H9 (cell line): ENCODE measurements at regions not wholly inside any gene's neighbourhood (a gene's known extent, or its start where the extent isn't known, plus 50 kb on each side); places are given as distances from the start of the nearest gene placed in this dataset.

Experiments
- DNase-seq: peaks from one replicate; pipeline ENCODE4 v3.0.0-alpha.2; 2017
- H2AFZ ChIP-seq: one replicate; pipeline ENCODE4 v1.6.1; 2013; ENCODE audit warnings: mild to moderate bottlenecking, low read length, control low read depth, moderate library complexity
- H2AK5ac ChIP-seq: 2 replicates; pipeline ENCODE4 v1.6.1; 2013; ENCODE audit warnings: low read length, control low read depth, mixed read lengths; ENCODE audit not compliant: insufficient read length
- H2BK120ac ChIP-seq: one replicate; pipeline ENCODE4 v1.6.1; 2013; ENCODE audit warnings: low read depth, mild to moderate bottlenecking, low read length, control low read depth, inconsistent platforms; ENCODE audit not compliant: poor library complexity, severe bottlenecking
- H2BK12ac ChIP-seq: 2 replicates; pipeline ENCODE4 v1.6.1; 2013; ENCODE audit warnings: low read length, control low read depth, mixed read lengths, low read depth; ENCODE audit not compliant: insufficient read length
- H2BK15ac ChIP-seq: 2 replicates; pipeline ENCODE4 v1.6.1; 2013; ENCODE audit warnings: low read depth, low read length, control low read depth
- H2BK20ac ChIP-seq: one replicate; pipeline ENCODE4 v1.6.1; 2013; ENCODE audit warnings: low read depth, mild to moderate bottlenecking, low read length, control low read depth, inconsistent platforms; ENCODE audit not compliant: poor library complexity, severe bottlenecking
- H2BK5ac ChIP-seq: 2 replicates; pipeline ENCODE4 v1.6.1; 2013; ENCODE audit warnings: low read length, control low read depth, mixed read lengths; ENCODE audit not compliant: insufficient read length
- H3K14ac ChIP-seq: 2 replicates; pipeline ENCODE4 v1.6.1; 2013; ENCODE audit warnings: low read length, control low read depth; ENCODE audit not compliant: insufficient read depth
- H3K18ac ChIP-seq: 2 replicates; pipeline ENCODE4 v1.6.1; 2013; ENCODE audit warnings: low read depth, mild to moderate bottlenecking, mixed read lengths, low read length, control low read depth; ENCODE audit not compliant: insufficient read length
- H3K23ac ChIP-seq: 2 replicates; pipeline ENCODE4 v1.6.1; 2013; ENCODE audit warnings: low read length, control low read depth, mixed read lengths, low read depth; ENCODE audit not compliant: insufficient read length
- H3K23me2 ChIP-seq: 2 replicates; pipeline ENCODE4 v1.6.1; 2013; ENCODE audit warnings: low read depth, mild to moderate bottlenecking, mixed read lengths, low read length, control low read depth; ENCODE audit not compliant: insufficient read length, poor library complexity, severe bottlenecking
- H3K27ac ChIP-seq: 2 replicates; pipeline ENCODE4 v1.5.1; 2013; ENCODE audit warnings: low read length, control low read depth, mixed read lengths, low read depth; ENCODE audit not compliant: insufficient read length
- H3K27me3 ChIP-seq: 2 replicates; pipeline ENCODE4 v1.6.1; 2013; ENCODE audit warnings: low read length, control low read depth, inconsistent platforms; ENCODE audit not compliant: insufficient read depth
- H3K4ac ChIP-seq: 2 replicates; pipeline ENCODE4 v1.6.1; 2013; ENCODE audit warnings: low read depth, mild to moderate bottlenecking, control low read depth, inconsistent platforms, low read length, moderate library complexity
- H3K4me1 ChIP-seq: 2 replicates; pipeline ENCODE4 v1.6.1; 2013; ENCODE audit warnings: low read length, control low read depth, inconsistent platforms; ENCODE audit not compliant: insufficient read depth
- H3K4me2 ChIP-seq: 2 replicates; pipeline ENCODE4 v1.6.1; 2013; ENCODE audit warnings: low read length, control low read depth, mixed read lengths; ENCODE audit not compliant: insufficient read length, insufficient read depth
- H3K56ac ChIP-seq: 2 replicates; pipeline ENCODE4 v1.6.1; 2013; ENCODE audit warnings: low read depth, mild to moderate bottlenecking, mixed read lengths, low read length, control low read depth; ENCODE audit not compliant: insufficient read length
- H3K79me1 ChIP-seq: 2 replicates; pipeline ENCODE4 v1.6.1; 2013; ENCODE audit warnings: low read depth, mild to moderate bottlenecking, moderate library complexity, low read length, control low read depth, inconsistent platforms; ENCODE audit not compliant: insufficient read depth, poor library complexity, severe bottlenecking
- H3K79me2 ChIP-seq: 2 replicates; pipeline ENCODE4 v1.6.1; 2013; ENCODE audit warnings: low read length, control low read depth, inconsistent platforms; ENCODE audit not compliant: insufficient read depth
- H3K9ac ChIP-seq: 2 replicates; pipeline ENCODE4 v1.6.1; 2013; ENCODE audit warnings: low read length, control low read depth, mixed read lengths; ENCODE audit not compliant: insufficient read length; ENCODE audit errors: extremely low read depth
- H3K9me3 ChIP-seq: one replicate; pipeline ENCODE4 v1.6.1; 2013; ENCODE audit warnings: low read depth, low read length, inconsistent platforms; ENCODE audit not compliant: control insufficient read depth
- H3T11ph ChIP-seq: one replicate; pipeline ENCODE4 v1.6.1; 2013; ENCODE audit warnings: mild to moderate bottlenecking, low read length, control low read depth, inconsistent platforms
- H4K20me1 ChIP-seq: one replicate; pipeline ENCODE4 v1.6.1; 2013; ENCODE audit not compliant: control insufficient read depth, insufficient read length, insufficient read depth
- H4K5ac ChIP-seq: 2 replicates; pipeline ENCODE4 v1.6.1; 2013; ENCODE audit warnings: low read depth, mild to moderate bottlenecking, mixed read lengths, low read length, control low read depth; ENCODE audit not compliant: insufficient read length
- H4K8ac ChIP-seq: replicated peaks from 2 replicates; pipeline ENCODE4 v1.6.1; 2013; ENCODE audit warnings: low read length, control low read depth, mixed read lengths, low read depth; ENCODE audit not compliant: insufficient read length
- H4K91ac ChIP-seq: 2 replicates; pipeline ENCODE4 v1.6.1; 2013; ENCODE audit warnings: low read depth, mild to moderate bottlenecking, moderate library complexity, mixed read lengths, low read length, control low read depth; ENCODE audit not compliant: insufficient read length
- H3K27ac Mint-ChIP-seq, 3 experiments: 2 replicates in 2 of 3; 3 replicates in 1 of 3; pipeline ENCODE4 v1.8.0; 2020 to 2021; ENCODE audit warnings: mixed read lengths in 3 of 3, mild to moderate bottlenecking in 1 of 3, moderate library complexity in 1 of 3
- H3K27me3 Mint-ChIP-seq: 2 replicates; pipeline ENCODE4 v1.8.0; 2021; ENCODE audit warnings: low read depth, mild to moderate bottlenecking, moderate library complexity, mixed read lengths
- H3K36me3 Mint-ChIP-seq, 3 experiments: 2 replicates in 2 of 3; 3 replicates in 1 of 3; pipeline ENCODE4 v1.8.0; 2020 to 2021; ENCODE audit warnings: low read depth in 3 of 3, mixed read lengths in 3 of 3; ENCODE audit not compliant: insufficient read depth in 1 of 3
- H3K4me1 Mint-ChIP-seq, 2 experiments: 2 replicates each; pipeline ENCODE4 v1.8.0; 2020; ENCODE audit warnings: mixed read lengths in 2 of 2
- H3K4me3 Mint-ChIP-seq, 2 experiments: 2 replicates in 1 of 2; 3 replicates in 1 of 2; pipeline ENCODE4 v1.8.0; 2020 to 2021; ENCODE audit warnings: mild to moderate bottlenecking in 2 of 2, mixed read lengths in 2 of 2, moderate library complexity in 1 of 2
- H3K9me3 Mint-ChIP-seq, 2 experiments: 2 replicates in 1 of 2; 3 replicates in 1 of 2; pipeline ENCODE4 v1.8.0; 2020; ENCODE audit warnings: mild to moderate bottlenecking in 2 of 2, mixed read lengths in 2 of 2, moderate library complexity in 1 of 2
- CTCF ChIP-seq: fragments of 200-600 bp; sonication (generic); conservative IDR thresholded peaks from 3 replicates; pipeline ENCODE4 v1.8.0; 2021; ENCODE audit warnings: antibody characterized with exemption, mild to moderate bottlenecking
- WGBS: extraction: QIAGEN DNeasy Blood & Tissue Kit; methylation state at CpG from one replicate; pipeline ENCODE4 v1.1.7; 2013; ENCODE audit warnings: missing lambda C conversion rate, low lambda C conversion rate, mixed read lengths; ENCODE audit not compliant: insufficient read length; ENCODE audit errors: extremely low coverage; 5-methylcytosine and 5-hydroxymethylcytosine counted together

- Histone ChIP-seq H3K9me3 (no peaks in the 10 kb centered on the region), H2AK5ac (no peak overlapping the region), H2AFZ (no peak overlapping the region), H3K9ac (no peak overlapping the region), H2BK15ac (no peak overlapping the region), H3K56ac (no peak overlapping the region), H3K27ac (no peak overlapping the region), H3K23me2 (no peaks in the 10 kb centered on the region), H3K14ac (no peak overlapping the region), H3K4ac (no peak overlapping the region), H3K23ac (no peak overlapping the region), H3K4me1 (no peaks in the 10 kb centered on the region), H2BK120ac (no peak overlapping the region), H3K27me3 (no peaks in the 10 kb centered on the region), H4K20me1 (no peaks in the 10 kb centered on the region), H3K18ac (no peak overlapping the region), H3K79me2 (no peaks in the 10 kb centered on the region), H3T11ph (no peak overlapping the region), H4K91ac (no peak overlapping the region), H2BK12ac (no peak overlapping the region), H4K8ac (no peak overlapping the region), H4K5ac (no peak overlapping the region), H2BK20ac (no peak overlapping the region), H3K79me1 (no peaks in the 10 kb centered on the region), H2BK5ac (no peak overlapping the region), H3K4me2 (no peak overlapping the region)
- no CpG with 5 or more reads among the region's 3 CpGs for whole genome bisulfite sequencing
- DNase-seq, result no peak
- TF ChIP-seq CTCF, result no peak
- Mint-ChIP-seq H3K36me3 (peaks cover 0 to 2% (median 0%) of the 10 kb centered on the region in 3 experiments; a peak in 1 of 7 replicates), H3K27ac (no peak overlapping the region), H3K4me1 (peaks cover 6 to 11% of the 10 kb centered on the region in 2 experiments; a peak in 3 of 4 replicates), H3K4me3 (no peak overlapping the region), H3K27me3 (no peaks in the 10 kb centered on the region), H3K9me3 (peaks cover 0 to 1% of the 10 kb centered on the region in 2 experiments; a peak in 1 of 5 replicates)
Observed at GRCh38 chr5:142420561-142421227, 95.9 kb upstream of the SPRY4 start.
